ENCODE measurements at regions not wholly inside any gene's neighbourhood (a gene's known extent, or its start where the extent isn't known, plus 50 kb on each side); places are given as distances from the start of the nearest gene placed in this dataset.

DNA sequence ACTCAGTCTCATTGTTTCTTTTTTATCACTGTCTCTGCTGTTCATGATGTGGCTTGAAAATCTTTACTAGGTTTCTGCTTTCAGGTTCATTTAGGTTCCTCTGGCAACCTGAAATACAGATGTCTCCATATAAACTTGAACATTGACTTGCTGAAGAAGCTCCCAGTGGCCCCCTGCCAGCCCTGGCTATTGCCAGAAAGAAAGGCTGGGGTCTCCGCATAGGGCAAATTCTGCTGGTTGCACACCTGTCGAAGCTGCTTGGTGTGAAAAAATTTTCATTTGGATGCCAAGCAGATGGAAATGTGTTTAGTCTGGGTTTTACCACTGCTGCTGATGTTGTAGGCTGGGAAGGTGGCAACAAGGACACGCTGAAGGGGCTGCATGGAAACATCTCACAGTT is 826.7 kb upstream of the GHITM start:
- TF ChIP-seq, protein P1, sequence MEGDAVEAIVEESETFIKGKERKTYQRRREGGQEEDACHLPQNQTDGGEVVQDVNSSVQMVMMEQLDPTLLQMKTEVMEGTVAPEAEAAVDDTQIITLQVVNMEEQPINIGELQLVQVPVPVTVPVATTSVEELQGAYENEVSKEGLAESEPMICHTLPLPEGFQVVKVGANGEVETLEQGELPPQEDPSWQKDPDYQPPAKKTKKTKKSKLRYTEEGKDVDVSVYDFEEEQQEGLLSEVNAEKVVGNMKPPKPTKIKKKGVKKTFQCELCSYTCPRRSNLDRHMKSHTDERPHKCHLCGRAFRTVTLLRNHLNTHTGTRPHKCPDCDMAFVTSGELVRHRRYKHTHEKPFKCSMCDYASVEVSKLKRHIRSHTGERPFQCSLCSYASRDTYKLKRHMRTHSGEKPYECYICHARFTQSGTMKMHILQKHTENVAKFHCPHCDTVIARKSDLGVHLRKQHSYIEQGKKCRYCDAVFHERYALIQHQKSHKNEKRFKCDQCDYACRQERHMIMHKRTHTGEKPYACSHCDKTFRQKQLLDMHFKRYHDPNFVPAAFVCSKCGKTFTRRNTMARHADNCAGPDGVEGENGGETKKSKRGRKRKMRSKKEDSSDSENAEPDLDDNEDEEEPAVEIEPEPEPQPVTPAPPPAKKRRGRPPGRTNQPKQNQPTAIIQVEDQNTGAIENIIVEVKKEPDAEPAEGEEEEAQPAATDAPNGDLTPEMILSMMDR (IDR thresholded peaks at IDR 0.05; ENCODE audit: low read length), result no peak
- no peak for TF ChIP-seq EZH2 (IDR thresholded peaks at IDR 0.05; ENCODE audit: borderline replicate concordance, low read length)

All from OCI-LY1 (cell line).